K562 (cell line): ENCODE measurements at regions not wholly inside any gene's neighbourhood (a gene's known extent, or its start where the extent isn't known, plus 50 kb on each side); places are given as distances from the start of the nearest gene placed in this dataset.

Experiments used
- E2F1 ChIP-seq: sonication (generic); formaldehyde crosslinking; IDR thresholded peaks from 2 replicates; pipeline ENCODE4 v1.8.1; 2023; ENCODE audit warnings: mild to moderate bottlenecking, missing genetic modification reagents, moderate library complexity
- EZH2 ChIP-seq: IDR thresholded peaks from 2 replicates; pipeline ENCODE4 v1.6.1; 2012; ENCODE audit warnings: low read depth, mild to moderate bottlenecking, inconsistent platforms, low read length, borderline replicate concordance
- JUND ChIP-seq, 2 experiments: IDR thresholded peaks; 2 replicates in 1 of 2; 3 replicates in 1 of 2; pipeline ENCODE4 v1.6.1; 2011; ENCODE audit warnings: borderline replicate concordance in 2 of 2, low read depth in 2 of 2, low read length in 2 of 2, improper control_type of control experiment in 1 of 2, missing biosample characterization in 1 of 2, missing genetic modification characterization in 1 of 2, missing genetic modification reagents in 1 of 2
- MAX ChIP-seq: sonication (generic); formaldehyde crosslinking; IDR thresholded peaks from 2 replicates; pipeline ENCODE4 v1.9.0; 2022; ENCODE audit warnings: mild to moderate bottlenecking, missing genetic modification reagents
- POLR2AphosphoS2 ChIP-seq: IDR thresholded peaks from 2 replicates; pipeline ENCODE4 v1.6.1; 2012; ENCODE audit warnings: low read length, improper control_type of control experiment
- SIX5 ChIP-seq, 2 experiments: IDR thresholded peaks; 2 replicates each; pipeline ENCODE4 v1.6.1; 2011; ENCODE audit warnings: low read length in 2 of 2, borderline replicate concordance in 1 of 2, low read depth in 1 of 2, mild to moderate bottlenecking in 1 of 2, moderate library complexity in 1 of 2; ENCODE audit not compliant: insufficient read depth in 1 of 2
- STAT5B ChIP-seq: fragments of 250-450 bp; sonication (Bioruptor Pico); IDR thresholded peaks from 2 replicates; pipeline ENCODE4 v1.8.0; 2021; ENCODE audit warnings: mild to moderate bottlenecking, inconsistent platforms
- THAP7 ChIP-seq: fragments of 250-450 bp; sonication (Bioruptor Pico); IDR thresholded peaks from 2 replicates; pipeline ENCODE4 v1.5.0; 2021
- ZNF277 ChIP-seq: fragments of 250-450 bp; sonication (Bioruptor Pico); IDR thresholded peaks from 2 replicates; pipeline ENCODE4 v1.8.0; 2022; ENCODE audit warnings: inconsistent platforms, mild to moderate bottlenecking, moderate library complexity, borderline replicate concordance
- ZNF766 ChIP-seq: fragments of 200-800 bp; sonication (Bioruptor generic); conservative IDR thresholded peaks from 2 replicates; pipeline ENCODE4 v1.6.1; 2016; ENCODE audit warnings: missing genetic modification characterization, missing compliant biosample characterization

- TF ChIP-seq THAP7 (CRISPR knock-in tag) (no peak), ZNF766 (CRISPR knock-in tag) (no peak), E2F1 (no peak), EZH2 (no peak), JUND (IDR thresholded peaks at IDR 0.05; ENCODE audit: borderline replicate concordance, low read depth, low read length) (no peak), JUND (tag; IDR thresholded peaks at IDR 0.05; ENCODE audit: borderline replicate concordance, low read depth, low read length) (no peak), ZNF277 (no peak), POLR2AphosphoS2 (no peak), SIX5 (IDR thresholded peaks at IDR 0.05; ENCODE audit: borderline replicate concordance in 1 of 2, insufficient read depth in 1 of 2, low read depth in 1 of 2, low read length in 2 of 2) (no peak), STAT5B (CRISPR knock-in tag) (no peak), MAX (no peak)
These were observed 309.7 kb upstream of the TENM3 start for GRCh38 chr4:181933471-181933870.
